Lung (tissue), 11 donors: ENCODE measurements at regions not wholly inside any gene's neighbourhood (a gene's known extent, or its start where the extent isn't known, plus 50 kb on each side); places are given as distances from the start of the nearest gene placed in this dataset.

Experiments used
- ATAC-seq: fragments of 200-7000 bp; cut with Tn5 transposase; one replicate; pipeline ENCODE4 v1.9.1; 2020; ENCODE audit warnings: moderate number of reproducible peaks; ENCODE audit not compliant: insufficient read depth, low FRiP score
- DNase-seq, 3 donors: peaks; one replicate each; pipeline ENCODE4 v3.0.0-alpha.2; 2013 to 2017
- H3K27ac ChIP-seq, 2 donors: one replicate each; pipeline ENCODE4 v1.5.1; 2013; ENCODE audit warnings: mild to moderate bottlenecking in 2 of 2, moderate library complexity in 2 of 2, control low read depth in 1 of 2, inconsistent platforms in 1 of 2, low read depth in 1 of 2, low read length in 1 of 2
- H3K27me3 ChIP-seq, 3 donors: one replicate each; pipeline ENCODE4 v1.5.1; 2013; ENCODE audit warnings: low read length in 2 of 3; ENCODE audit not compliant: control insufficient read depth in 3 of 3, insufficient read depth in 3 of 3
- H3K36me3 ChIP-seq, 4 donors: one replicate each; pipeline ENCODE4 v1.5.1; 2013; ENCODE audit warnings: low read length in 4 of 4, mild to moderate bottlenecking in 1 of 4, moderate library complexity in 1 of 4; ENCODE audit not compliant: control insufficient read depth in 4 of 4, insufficient read depth in 4 of 4
- H3K4me1 ChIP-seq, 5 donors: one replicate each; pipeline ENCODE4 v1.5.1; 2013; ENCODE audit warnings: low read length in 5 of 5, mild to moderate bottlenecking in 2 of 5, moderate library complexity in 1 of 5; ENCODE audit not compliant: control insufficient read depth in 5 of 5, insufficient read depth in 5 of 5
- H3K4me3 ChIP-seq: one replicate; pipeline ENCODE4 v1.5.1; 2013; ENCODE audit warnings: mild to moderate bottlenecking, control low read depth, moderate library complexity
- H3K9ac ChIP-seq, 2 donors: one replicate each; pipeline ENCODE4 v1.5.1; 2013; ENCODE audit warnings: low read length in 2 of 2, control low read depth in 1 of 2; ENCODE audit not compliant: insufficient read depth in 1 of 2
- H3K9me3 ChIP-seq, 4 donors: one replicate each; pipeline ENCODE4 v1.5.1; 2013; ENCODE audit warnings: low read length in 3 of 4, mild to moderate bottlenecking in 1 of 4, moderate library complexity in 1 of 4; ENCODE audit not compliant: control insufficient read depth in 4 of 4, insufficient read depth in 3 of 4
- CTCF ChIP-seq: IDR thresholded peaks from 2 replicates; pipeline ENCODE4 v1.5.1; 2012; ENCODE audit warnings: mild to moderate bottlenecking; ENCODE audit errors: control extremely low read depth, extremely low read depth
- WGBS, 2 donors: extraction: QIAGEN DNeasy Blood & Tissue Kit; methylation state at CpG; one replicate each; pipeline ENCODE4 v1.1.7; 2013; 5-methylcytosine and 5-hydroxymethylcytosine counted together
- donor health status: control.
- donor health status: control.
- donor health status: Bipolar disorder and iron deficiency.
- donor health status: healthy.
- donor health status: DM: yes; HTN: yes; CAD: no.

- ATAC-seq: no peak
- Histone ChIP-seq H3K4me3 (no peak overlapping the region), H3K36me3 (no peaks in the 10 kb centered on the region), H3K27ac (no peak overlapping the region), H3K4me1 (no peaks in the 10 kb centered on the region), H3K9me3 (no peaks in the 10 kb centered on the region), H3K27me3 (no peaks in the 10 kb centered on the region), H3K9ac (no peak overlapping the region)
- WGBS, 2 donors: 94 to 95% methylated on average over 3 of the region's 3 CpGs
- DNase-seq: no peak
- no peak for TF ChIP-seq CTCF
Measured at GRCh38 chr12:75756771-75757170, 245.4 kb upstream of the KRR1 start.

- H3K27ac ChIP-seq: no peak overlapping the region
- no peaks in the 10 kb centered on the region for H3K27me3 ChIP-seq
- no peak overlapping the region for H3K9ac ChIP-seq
- no peak for DNase-seq
- no peak for ATAC-seq
- H3K4me1 ChIP-seq: peaks cover 0 to 4% (median 0%) of the 10 kb centered on the region in 5 donors
- no peak for TF ChIP-seq CTCF
- no peaks in the 10 kb centered on the region for H3K9me3 ChIP-seq
- H3K4me3 ChIP-seq: no peak overlapping the region
- H3K36me3 ChIP-seq: no peaks in the 10 kb centered on the region
Measured at GRCh38 chr12:75756111-75756510, 244.7 kb upstream of the KRR1 start.

- no peaks in the 10 kb centered on the region for H3K36me3 ChIP-seq
- no peaks in the 10 kb centered on the region for H3K27me3 ChIP-seq
- DNase-seq (no peak), ATAC-seq (no peak)
- peaks cover 0 to 7% (median 0%) of the 10 kb centered on the region in 5 donors for H3K4me1 ChIP-seq
- no peak overlapping the region for H3K27ac ChIP-seq
- TF ChIP-seq CTCF: no peak
- no peaks in the 10 kb centered on the region for H3K9me3 ChIP-seq
- H3K9ac ChIP-seq: no peak overlapping the region
- no peak overlapping the region for H3K4me3 ChIP-seq
Measured at GRCh38 chr12:75754698-75755097, 243.3 kb upstream of the KRR1 start.

- peaks cover 0 to 7% (median 0%) of the 10 kb centered on the region in 5 donors for H3K4me1 ChIP-seq
- no peaks in the 10 kb centered on the region for H3K27me3 ChIP-seq
- no peaks in the 10 kb centered on the region for H3K36me3 ChIP-seq
- H3K9me3 ChIP-seq: no peaks in the 10 kb centered on the region
- H3K27ac ChIP-seq: no peak overlapping the region
- 67 to 89% methylated on average over 1 of the region's 1 CpG for WGBS, 2 donors
- no peak overlapping the region for H3K4me3 ChIP-seq
- ATAC-seq (no peak), DNase-seq (peak in 1 of 3 donors; percentile 26)
- no peak overlapping the region for H3K9ac ChIP-seq
- no peak for TF ChIP-seq CTCF
Measured at GRCh38 chr12:75754141-75754540, 242.7 kb upstream of the KRR1 start.
